ENCODE measurements at regions not wholly inside any gene's neighbourhood (a gene's known extent, or its start where the extent isn't known, plus 50 kb on each side); places are given as distances from the start of the nearest gene placed in this dataset.
"Not testable (repeated sequence)": the region's sequence is repeated elsewhere in the genome, so short reads cannot be mapped to it uniquely, and the experiment has no call there.

DNA sequence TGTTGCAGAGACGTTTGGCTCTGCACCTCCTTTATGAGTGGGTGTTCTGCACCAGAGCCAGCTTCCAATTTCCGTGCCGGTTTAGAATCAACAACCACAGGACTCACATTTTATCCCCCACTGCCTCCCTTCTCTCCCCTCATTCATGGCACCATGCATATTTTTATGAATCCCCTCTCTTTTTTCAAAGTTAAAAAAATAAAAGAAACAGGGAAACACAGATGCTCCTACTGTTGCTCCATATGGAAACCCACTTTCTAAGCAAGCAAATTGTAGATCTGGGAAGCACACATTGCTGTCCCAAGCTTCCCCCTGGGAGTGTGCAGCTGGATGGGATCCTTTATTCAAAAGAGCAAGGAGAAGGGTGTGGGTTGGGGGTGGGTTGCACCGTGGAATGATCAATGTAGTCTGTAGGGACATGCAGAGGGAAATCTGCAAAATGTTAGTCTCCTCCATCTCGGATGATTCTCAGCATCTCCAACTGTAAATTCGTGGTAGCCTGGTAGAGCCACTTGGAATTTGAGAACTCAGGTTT is 410.0 kb upstream of the ADAMTSL1 start:
- Histone ChIP-seq H3K9ac (ENCODE audit: low read depth, low read length) (no peak overlapping the region), H2AFZ (replicated peaks; ENCODE audit: low read length, poor library complexity) (no peak overlapping the region), H3K79me1 (ENCODE audit: low read depth in 1 of 2, low read length in 2 of 2) (no peaks in the 10 kb centered on the region), H3K4me1 (ENCODE audit: control insufficient read depth, insufficient read depth, low read length) (no peaks in the 10 kb centered on the region), H4K20me1 (ENCODE audit: insufficient read depth, low read length) (no peaks in the 10 kb centered on the region), H3K14ac (replicated peaks; ENCODE audit: low read depth, low read length) (no peak overlapping the region), H3K36me3 (ENCODE audit: control insufficient read depth, insufficient read depth, low read length) (no peaks in the 10 kb centered on the region), H4K5ac (ENCODE audit: low read depth, low read length) (no peak overlapping the region), H3K23ac (ENCODE audit: low read depth, low read length) (no peak overlapping the region), H3K27ac (ENCODE audit: insufficient read depth, low read length) (no peak overlapping the region), H3K9me3 (ENCODE audit: control insufficient read depth, insufficient read depth, low read length) (no peaks in the 10 kb centered on the region), H4K91ac (ENCODE audit: insufficient read depth, low read depth, low read length) (no peak overlapping the region), H3K4me3 (ENCODE audit: insufficient read depth, low read depth, low read length) (no peak overlapping the region), H3K9me1 (ENCODE audit: insufficient read depth, low read length) (no peaks in the 10 kb centered on the region), H4K8ac (ENCODE audit: low read depth in 2 of 2, low read length in 2 of 2) (no peak overlapping the region), H2BK20ac (ENCODE audit: low read depth, low read length) (no peak overlapping the region), H2BK15ac (ENCODE audit: low read depth, low read length) (no peak overlapping the region), H2AK9ac (replicated peaks; ENCODE audit: low read depth, low read length, poor library complexity) (no peak overlapping the region), H3K18ac (ENCODE audit: low read depth, low read length) (no peak overlapping the region), H2AK5ac (ENCODE audit: low read depth, low read length) (no peak overlapping the region), H3K4ac (ENCODE audit: low read depth, low read length) (no peak overlapping the region), H2BK120ac (ENCODE audit: low read depth, low read length) (no peak overlapping the region), H2BK5ac (ENCODE audit: low read depth, low read length, poor library complexity, severe bottlenecking) (no peak overlapping the region), H3K4me2 (ENCODE audit: low read depth, low read length) (no peak overlapping the region), H3K27me3 (ENCODE audit: control insufficient read depth, insufficient read depth, low read length) (no peaks in the 10 kb centered on the region), H3K56ac (ENCODE audit: extremely low read depth, insufficient read depth, low read length) (no peak overlapping the region)
- in situ Hi-C loops (cut with MboI; ENCODE audit: low sequenced_read_pairs), result no loop called here
- TF ChIP-seq SMC3 (IDR thresholded peaks at IDR 0.05; ENCODE audit: low read depth, low read length) (no peak), MXI1 (IDR thresholded peaks at IDR 0.05; ENCODE audit: borderline replicate concordance, low read depth, low read length) (no peak), NFE2L2 (IDR thresholded peaks at IDR 0.05; ENCODE audit: low read depth, low read length) (no peak), CHD1 (IDR thresholded peaks at IDR 0.05; ENCODE audit: low read depth, low read length) (no peak)
- no peak for DNase-seq
- dilution Hi-C loops (cut with HindIII; ENCODE audit: low sequenced_read_pairs, unreplicated experiment), result no loop called here
- WGBS, 2 experiments (ENCODE audit: extremely low coverage in 2 of 2, insufficient read length in 1 of 2), result 50% methylated on average over 2 of the region's 6 CpGs; no CpG with 5 or more reads in 1 of the 2 experiments
- CTCF ChIA-PET, result no interaction called here
- ATAC-seq (ENCODE audit: low read depth), result no peak
- BruUV-seq (replicated peaks), result no TSS peak
- intact Hi-C loops (cut with micrococcal nuclease), result no loop called here
- POLR2A ChIA-PET (ENCODE audit: unreplicated experiment), result no interaction called here

- H3K23ac ChIP-seq (ENCODE audit: low read depth, low read length); intact Hi-C loops (cut with micrococcal nuclease); H2BK5ac ChIP-seq (ENCODE audit: low read depth, low read length, poor library complexity, severe bottlenecking): not testable (repeated sequence)
These were observed 407.3 kb upstream of the ADAMTSL1 start for GRCh38 chr9:18066608-18067007.

More at GRCh38 chr9:18066608-18067007, 407.3 kb upstream of the ADAMTSL1 start:
- H4K5ac ChIP-seq (ENCODE audit: low read depth, low read length); POLR2A ChIA-PET (ENCODE audit: unreplicated experiment); H3K9me1 ChIP-seq (ENCODE audit: insufficient read depth, low read length); H3K27me3 ChIP-seq (ENCODE audit: control insufficient read depth, insufficient read depth, low read length); H2AK9ac ChIP-seq (replicated peaks; ENCODE audit: low read depth, low read length, poor library complexity); H3K4me1 ChIP-seq (ENCODE audit: control insufficient read depth, insufficient read depth, low read length); H3K9me3 ChIP-seq (ENCODE audit: control insufficient read depth, insufficient read depth, low read length); H2AFZ ChIP-seq (replicated peaks; ENCODE audit: low read length, poor library complexity); H2BK120ac ChIP-seq (ENCODE audit: low read depth, low read length); H3K79me1 ChIP-seq (ENCODE audit: low read depth in 1 of 2, low read length in 2 of 2); H3K4ac ChIP-seq (ENCODE audit: low read depth, low read length); H4K91ac ChIP-seq (ENCODE audit: insufficient read depth, low read depth, low read length); H3K36me3 ChIP-seq (ENCODE audit: control insufficient read depth, insufficient read depth, low read length); H2BK15ac ChIP-seq (ENCODE audit: low read depth, low read length); H4K8ac ChIP-seq (ENCODE audit: low read depth in 2 of 2, low read length in 2 of 2); DNase-seq; H3K4me2 ChIP-seq (ENCODE audit: low read depth, low read length); H2AK5ac ChIP-seq (ENCODE audit: low read depth, low read length); in situ Hi-C loops (cut with MboI; ENCODE audit: low sequenced_read_pairs); BruUV-seq (replicated peaks); dilution Hi-C loops (cut with HindIII; ENCODE audit: low sequenced_read_pairs, unreplicated experiment); CTCF ChIA-PET; H3K4me3 ChIP-seq (ENCODE audit: insufficient read depth, low read depth, low read length); H3K9ac ChIP-seq (ENCODE audit: low read depth, low read length); H3K14ac ChIP-seq (replicated peaks; ENCODE audit: low read depth, low read length); H3K18ac ChIP-seq (ENCODE audit: low read depth, low read length); H3K27ac ChIP-seq (ENCODE audit: insufficient read depth, low read length); H4K20me1 ChIP-seq (ENCODE audit: insufficient read depth, low read length); H2BK20ac ChIP-seq (ENCODE audit: low read depth, low read length); ATAC-seq (ENCODE audit: low read depth); H3K56ac ChIP-seq (ENCODE audit: extremely low read depth, insufficient read depth, low read length): not testable (repeated sequence)
- no CpG with 5 or more reads among the region's 2 CpGs for WGBS, 2 experiments (ENCODE audit: extremely low coverage in 2 of 2, insufficient read length in 1 of 2)
